ENCODE measurements at regions not wholly inside any gene's neighbourhood (a gene's known extent, or its start where the extent isn't known, plus 50 kb on each side); places are given as distances from the start of the nearest gene placed in this dataset.

DNA sequence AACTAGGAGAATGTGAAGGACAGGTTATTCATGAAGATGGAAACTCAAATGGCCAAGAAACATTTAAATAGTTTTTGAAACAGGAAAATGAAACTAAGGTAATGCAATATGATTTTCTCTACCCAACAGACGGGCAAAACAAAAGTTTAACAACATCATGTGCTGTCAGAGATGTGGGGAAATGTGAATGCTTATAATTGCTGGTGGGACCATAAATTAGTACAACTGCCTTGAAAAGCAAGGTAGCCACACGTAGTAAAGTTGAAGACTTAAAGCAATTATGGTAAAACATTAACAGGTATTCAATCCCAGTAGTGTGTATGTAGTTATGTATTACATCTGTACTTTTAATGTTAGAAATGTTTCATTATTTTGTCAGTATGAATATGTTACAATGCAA lies 57.0 kb upstream of the C3orf80 start (continued):
- TF ChIP-seq, protein P1, sequence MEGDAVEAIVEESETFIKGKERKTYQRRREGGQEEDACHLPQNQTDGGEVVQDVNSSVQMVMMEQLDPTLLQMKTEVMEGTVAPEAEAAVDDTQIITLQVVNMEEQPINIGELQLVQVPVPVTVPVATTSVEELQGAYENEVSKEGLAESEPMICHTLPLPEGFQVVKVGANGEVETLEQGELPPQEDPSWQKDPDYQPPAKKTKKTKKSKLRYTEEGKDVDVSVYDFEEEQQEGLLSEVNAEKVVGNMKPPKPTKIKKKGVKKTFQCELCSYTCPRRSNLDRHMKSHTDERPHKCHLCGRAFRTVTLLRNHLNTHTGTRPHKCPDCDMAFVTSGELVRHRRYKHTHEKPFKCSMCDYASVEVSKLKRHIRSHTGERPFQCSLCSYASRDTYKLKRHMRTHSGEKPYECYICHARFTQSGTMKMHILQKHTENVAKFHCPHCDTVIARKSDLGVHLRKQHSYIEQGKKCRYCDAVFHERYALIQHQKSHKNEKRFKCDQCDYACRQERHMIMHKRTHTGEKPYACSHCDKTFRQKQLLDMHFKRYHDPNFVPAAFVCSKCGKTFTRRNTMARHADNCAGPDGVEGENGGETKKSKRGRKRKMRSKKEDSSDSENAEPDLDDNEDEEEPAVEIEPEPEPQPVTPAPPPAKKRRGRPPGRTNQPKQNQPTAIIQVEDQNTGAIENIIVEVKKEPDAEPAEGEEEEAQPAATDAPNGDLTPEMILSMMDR (IDR thresholded peaks at IDR 0.05; ENCODE audit: control extremely low read depth in 1 of 3, insufficient read depth in 1 of 3, low read depth in 1 of 3, low read length in 3 of 3), result no peak
- no peak for TF ChIP-seq POLR2AphosphoS5 (IDR thresholded peaks at IDR 0.05; ENCODE audit: low read depth, low read length)

Measured in H1 (cell line).